NCI-H446 (cell line): ENCODE measurements at regions not wholly inside any gene's neighbourhood (a gene's known extent, or its start where the extent isn't known, plus 50 kb on each side); places are given as distances from the start of the nearest gene placed in this dataset.
"Not testable (repeated sequence)": the region's sequence is repeated elsewhere in the genome, so short reads cannot be mapped to it uniquely, and the experiment has no call there.

Experiments
- DNase-seq, 2 experiments: peaks; one replicate each; lab custom pipeline; 2025; lab: John Stamatoyannopoulos, UW

GRCh38 chr2:129193961-129194360, 785.5 kb upstream of the RAB6C start:
- no peak for DNase-seq

GRCh38 chr2:129199501-129199900, 780.0 kb upstream of the RAB6C start:
- DNase-seq = no peak

- DNase-seq = no peak
These were observed 777.8 kb upstream of the RAB6C start for GRCh38 chr2:129201696-129202095.

GRCh38 chr2:129203331-129203730, 776.1 kb upstream of the RAB6C start:
- no peak for DNase-seq

- DNase-seq = not testable (repeated sequence)
These were observed 774.9 kb upstream of the RAB6C start for GRCh38 chr2:129204581-129204980.

GRCh38 chr2:129205176-129205575, 774.3 kb upstream of the RAB6C start:
- no peak for DNase-seq

GRCh38 chr2:129205766-129206165, 773.7 kb upstream of the RAB6C start:
- DNase-seq = no peak

GRCh38 chr2:129212299-129212958, 767.0 kb upstream of the RAB6C start:
- DNase-seq = no peak

- no peak for DNase-seq
These were observed 755.4 kb upstream of the RAB6C start for GRCh38 chr2:129224022-129224421.

GRCh38 chr2:129224486-129224885, 755.0 kb upstream of the RAB6C start:
- DNase-seq = no peak

GRCh38 chr2:129229196-129229595, 750.3 kb upstream of the RAB6C start:
- no peak for DNase-seq

- no peak for DNase-seq
These were observed 749.5 kb upstream of the RAB6C start for GRCh38 chr2:129229830-129230441.

GRCh38 chr2:129231924-129232323, 747.5 kb upstream of the RAB6C start:
- DNase-seq = no peak

- no peak for DNase-seq
These were observed 746.3 kb upstream of the RAB6C start for GRCh38 chr2:129233166-129233565.

- no peak for DNase-seq
These were observed 745.6 kb upstream of the RAB6C start for GRCh38 chr2:129233751-129234406.

- no peak for DNase-seq
These were observed 742.9 kb upstream of the RAB6C start for GRCh38 chr2:129236601-129237000.

GRCh38 chr2:129237966-129238725, 741.3 kb upstream of the RAB6C start:
- DNase-seq = no peak

GRCh38 chr2:129239141-129239540, 740.3 kb upstream of the RAB6C start:
- DNase-seq = no peak

GRCh38 chr2:129240061-129240460, 739.4 kb upstream of the RAB6C start:
- DNase-seq = no peak

- no peak for DNase-seq
These were observed 737.2 kb upstream of the RAB6C start for GRCh38 chr2:129242269-129242668.

GRCh38 chr2:129247751-129248150, 731.7 kb upstream of the RAB6C start:
- no peak for DNase-seq

- DNase-seq = no peak
These were observed 731.3 kb upstream of the RAB6C start for GRCh38 chr2:129248198-129248597.
